HepG2 (cell line): ENCODE measurements at regions not wholly inside any gene's neighbourhood (a gene's known extent, or its start where the extent isn't known, plus 50 kb on each side); places are given as distances from the start of the nearest gene placed in this dataset.

Source experiments
- ATAC-seq: fragments of 200-7000 bp; cut with Tn5 transposase; 3 replicates; pipeline ENCODE4 v1.9.1; 2020; ENCODE audit warnings: mild to moderate bottlenecking, moderate library complexity
- BruUV-seq: library from RNA; stranded (reverse); fragments of 400-500 nt; replicated peaks from 2 replicates; lab custom pipeline; 2021; lab: Mats Ljungman, UMichigan
- CTCF ChIA-PET: fragments of 300-600 bp; formaldehyde crosslinking; extraction: SDS; loops from one replicate; lab custom pipeline; 2021; ENCODE audit warnings: low total read pairs, inconsistent platforms, low intra/inter-chr PET ratio; lab: Yijun Ruan, JAX
- POLR2A ChIA-PET: fragments of 350-600 bp; sonication (Branson Sonifier 250); formaldehyde crosslinking; loops from one replicate; lab custom pipeline; 2020; ENCODE audit warnings: antibody characterized with exemption, inconsistent platforms; lab: Yijun Ruan, JAX
- DNase-seq: peaks from one replicate; pipeline ENCODE4 v3.0.0-alpha.2; 2015; ENCODE audit warnings: low spot score
- FAIRE-seq: peaks from 3 replicates; lab custom pipeline; 2011; peaks lifted over from hg19 to GRCh38; lab: Jason Lieb, UNC
- H2AFZ ChIP-seq: one replicate; pipeline ENCODE4 v1.6.1; 2011; ENCODE audit warnings: low read length, inconsistent platforms
- H3K27ac ChIP-seq: fragments of 300-600 bp; 3 replicates; pipeline ENCODE4 v1.8.0; 2011; ENCODE audit warnings: mixed run types, mild to moderate bottlenecking, mixed read lengths, low read length, inconsistent platforms; ENCODE audit not compliant: insufficient read depth; ENCODE audit errors: extremely low read length
- H3K27me3 ChIP-seq, 2 experiments: fragments of 200-600 bp in 1 of 2; 2 replicates in 1 of 2; 3 replicates in 1 of 2; pipeline versions ENCODE4 v1.6.0 to v1.8.0; 2011; ENCODE audit warnings: low read length in 2 of 2, mild to moderate bottlenecking in 2 of 2, moderate library complexity in 2 of 2, inconsistent platforms in 1 of 2; ENCODE audit not compliant: insufficient read depth in 2 of 2, control insufficient read depth in 1 of 2
- H3K36me3 ChIP-seq, 2 experiments: fragments of 200-600 bp in 1 of 2; replicated peaks in 1 of 2; 2 replicates in 1 of 2; 3 replicates in 1 of 2; pipeline versions ENCODE4 v1.5.1 to v1.8.0; 2011; ENCODE audit warnings: low read length in 2 of 2, inconsistent platforms in 1 of 2; ENCODE audit not compliant: insufficient read depth in 2 of 2, control insufficient read depth in 1 of 2
- H3K4me1 ChIP-seq: 2 replicates; pipeline ENCODE4 v1.5.1; 2012; ENCODE audit warnings: low read length, inconsistent platforms; ENCODE audit not compliant: insufficient read depth
- H3K4me2 ChIP-seq: 2 replicates; pipeline ENCODE4 v1.6.0; 2011; ENCODE audit warnings: low read depth, low read length, inconsistent platforms
- H3K4me3 ChIP-seq, 3 experiments: fragments of 200-600 bp in 1 of 3; sonication (generic), shearing (Covaris generic) in 1 of 3; replicated peaks in 1 of 3; 2 replicates each; pipeline ENCODE4 v1.5.1; 2011 to 2016; ENCODE audit warnings: low read length in 3 of 3, inconsistent platforms in 2 of 3, low read depth in 2 of 3, mild to moderate bottlenecking in 2 of 3, control low read depth in 1 of 3, mixed read lengths in 1 of 3; ENCODE audit not compliant: insufficient read depth in 1 of 3
- H3K79me2 ChIP-seq: one replicate; pipeline ENCODE4 v1.6.1; 2011; ENCODE audit warnings: low read length, inconsistent platforms; ENCODE audit not compliant: insufficient read depth
- H3K9ac ChIP-seq: 2 replicates; pipeline ENCODE4 v1.6.0; 2011; ENCODE audit warnings: mild to moderate bottlenecking, low read depth, low read length, inconsistent platforms; ENCODE audit not compliant: insufficient read depth
- H3K9me3 ChIP-seq: 2 replicates; pipeline ENCODE4 v1.5.1; 2012; ENCODE audit warnings: mild to moderate bottlenecking, low read length
- H4K20me1 ChIP-seq: 2 replicates; pipeline ENCODE4 v1.6.0; 2011; ENCODE audit warnings: inconsistent platforms, mild to moderate bottlenecking, low read length, moderate library complexity; ENCODE audit not compliant: insufficient read depth
- CBX2 ChIP-seq, 2 experiments: fragments of 200-600 bp in 1 of 2; sonication (generic); formaldehyde crosslinking in 1 of 2; IDR thresholded peaks; 2 replicates each; pipeline versions ENCODE4 v1.7.0 to v1.8.1; 2018 to 2022; ENCODE audit warnings: low read depth in 2 of 2, low read length in 1 of 2, mild to moderate bottlenecking in 1 of 2, missing genetic modification reagents in 1 of 2
- MTERF4 ChIP-seq: sonication (generic); formaldehyde crosslinking; IDR thresholded peaks from 2 replicates; pipeline ENCODE4 v1.8.0; 2023; ENCODE audit warnings: mild to moderate bottlenecking, missing genetic modification reagents
- TFAP4 ChIP-seq: sonication (generic); IDR thresholded peaks from 2 replicates; pipeline ENCODE4 v1.6.1; 2016; ENCODE audit warnings: low read depth, borderline replicate concordance
- TFDP2 ChIP-seq: sonication (generic); formaldehyde crosslinking; IDR thresholded peaks from 2 replicates; pipeline ENCODE4 v1.4.0; 2020; ENCODE audit warnings: missing genetic modification reagents
- TOPORS ChIP-seq: sonication (generic); formaldehyde crosslinking; IDR thresholded peaks from 2 replicates; pipeline ENCODE4 v1.8.0; 2023; ENCODE audit warnings: mild to moderate bottlenecking, missing genetic modification reagents
- ZNF513 ChIP-seq: sonication (generic); formaldehyde crosslinking; conservative IDR thresholded peaks from 2 replicates; pipeline ENCODE4 v1.5.0; 2020; ENCODE audit warnings: missing genetic modification reagents
- WGBS: methylation state at CpG from one replicate; pipeline ENCODE4 v1.1.6; 2017; ENCODE audit warnings: low lambda C conversion rate; 5-methylcytosine and 5-hydroxymethylcytosine counted together
- in situ Hi-C: cut with HindIII; loops from 2 replicates; pipeline ENCODE4 v1.10.0; 2017; ENCODE audit warnings: low pct_unique_long_range_greater_than_20kb; ENCODE audit not compliant: extremely low pct_ligation_motif_present
- intact Hi-C: fragments of 100-400 bp; cut with micrococcal nuclease; formaldehyde crosslinking; loops from one replicate; pipeline ENCODE4 v1.10.0; 2022; ENCODE audit not compliant: unreplicated experiment

GRCh38 chr12:78392918-78393317, 471.7 kb upstream of the SYT1 start:
- Histone ChIP-seq H3K4me1 (no peaks in the 10 kb centered on the region), H3K9ac (no peak overlapping the region), H2AFZ (no peak overlapping the region), H4K20me1 (no peaks in the 10 kb centered on the region), H3K27me3 (no peaks in the 10 kb centered on the region; a peak in 1 of 5 replicates), H3K9me3 (no peaks in the 10 kb centered on the region), H3K4me2 (no peak overlapping the region), H3K79me2 (no peaks in the 10 kb centered on the region), H3K36me3 (no peaks in the 10 kb centered on the region), H3K27ac (no peak overlapping the region), H3K4me3 (no peak overlapping the region)
- intact Hi-C loops = loop anchor here (1.0 kb wide), 1 partner anchor 26 kb away; no protein-coding TSS in a partner anchor
- 0% methylated on average over 2 of the region's 2 CpGs for WGBS
- no TSS peak for BruUV-seq
- TF ChIP-seq CBX2 (IDR thresholded peaks at IDR 0.05; ENCODE audit: low read depth, low read length) (no peak), CBX2 (CRISPR knock-in tag; IDR thresholded peaks at IDR 0.05; ENCODE audit: low read depth) (no peak), TFAP4 (no peak), TFDP2 (no peak), ZNF513 (no peak), TOPORS (CRISPR knock-in tag) (no peak), MTERF4 (no peak)
- ChIA-PET POLR2A (no interaction called here), CTCF (no interaction called here)
- no peak for ATAC-seq
- DNase-seq = no peak
- FAIRE-seq = no peak
- in situ Hi-C loops = no loop called here
